Muscle layer of duodenum (tissue), 2 donors: ENCODE measurements at regions not wholly inside any gene's neighbourhood (a gene's known extent, or its start where the extent isn't known, plus 50 kb on each side); places are given as distances from the start of the nearest gene placed in this dataset.
A peak's percentile ranks its signal among the peaks of the same experiment; 100 is the strongest.

ENCODE experiments used
- H3K27ac ChIP-seq: one replicate; pipeline ENCODE4 v1.7.0; 2013; ENCODE audit warnings: mild to moderate bottlenecking, low read length
- H3K27me3 ChIP-seq: one replicate; pipeline ENCODE4 v1.7.0; 2013; ENCODE audit warnings: low read depth, mild to moderate bottlenecking, control low read depth, low read length
- H3K36me3 ChIP-seq, 2 donors: one replicate each; pipeline ENCODE4 v1.7.0; 2013; ENCODE audit warnings: low read length in 2 of 2, control low read depth in 1 of 2, mild to moderate bottlenecking in 1 of 2; ENCODE audit not compliant: insufficient read depth in 2 of 2, control insufficient read depth in 1 of 2
- H3K4me1 ChIP-seq, 2 donors: one replicate each; pipeline ENCODE4 v1.7.0; 2013; ENCODE audit warnings: low read length in 2 of 2, mild to moderate bottlenecking in 2 of 2, control low read depth in 1 of 2, moderate library complexity in 1 of 2; ENCODE audit not compliant: insufficient read depth in 2 of 2, control insufficient read depth in 1 of 2
- H3K4me3 ChIP-seq, 2 donors: one replicate each; pipeline ENCODE4 v1.7.0; 2013; ENCODE audit warnings: low read length in 2 of 2, low read depth in 1 of 2, mild to moderate bottlenecking in 1 of 2
- H3K9me3 ChIP-seq, 2 donors: one replicate each; pipeline ENCODE4 v1.7.0; 2013; ENCODE audit warnings: low read length in 2 of 2, control low read depth in 1 of 2, mild to moderate bottlenecking in 1 of 2; ENCODE audit not compliant: control insufficient read depth in 1 of 2
- donor health status: healthy.

GRCh38 chr6:41442800-41443501 lies 103.2 kb upstream of the FOXP4 start:
- Histone ChIP-seq H3K9me3 (no peaks in the 10 kb centered on the region), H3K27me3 (peaks cover 10% of the 10 kb centered on the region), H3K27ac (no peak overlapping the region), H3K36me3 (no peaks in the 10 kb centered on the region), H3K4me1 (peaks cover 0 to 33% of the 10 kb centered on the region in 2 donors), H3K4me3 (peak overlapping the region in 1 of 2 donors; percentile 25)

GRCh38 chr6:41443616-41444525 lies 102.3 kb upstream of the FOXP4 start:
- H3K4me1 ChIP-seq, result peaks cover 0 to 33% of the 10 kb centered on the region in 2 donors
- H3K4me3 ChIP-seq, result no peak overlapping the region
- H3K27ac ChIP-seq, result no peak overlapping the region
- H3K9me3 ChIP-seq, result no peaks in the 10 kb centered on the region
- no peaks in the 10 kb centered on the region for H3K36me3 ChIP-seq
- peaks cover 10% of the 10 kb centered on the region for H3K27me3 ChIP-seq

GRCh38 chr6:41445261-41445660 lies 100.9 kb upstream of the FOXP4 start:
- Histone ChIP-seq H3K27ac (no peak overlapping the region), H3K36me3 (no peaks in the 10 kb centered on the region), H3K4me1 (peaks cover 5 to 46% of the 10 kb centered on the region in 2 donors), H3K4me3 (no peak overlapping the region), H3K9me3 (no peaks in the 10 kb centered on the region), H3K27me3 (peaks cover 10% of the 10 kb centered on the region)

DNA sequence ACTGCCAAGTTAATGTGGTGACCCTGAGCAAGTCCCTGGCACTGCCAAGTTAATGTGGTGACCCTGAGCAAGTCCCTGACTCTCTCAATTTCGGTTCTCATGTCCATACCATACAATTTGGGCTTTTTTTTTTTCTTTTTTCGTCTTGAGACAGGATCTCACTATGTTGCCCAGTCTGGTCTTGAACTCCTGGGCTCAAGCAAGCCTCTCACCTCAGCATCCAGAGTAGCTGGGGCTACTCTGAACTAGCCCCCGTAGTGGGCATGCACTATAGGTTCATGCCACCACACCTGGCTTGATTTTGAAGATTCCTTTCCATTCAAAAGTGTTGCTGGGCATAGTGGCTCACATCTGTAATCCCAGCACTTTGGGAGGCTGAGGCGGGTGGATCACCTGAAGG lies 100.0 kb upstream of the FOXP4 start:
- no peak overlapping the region for H3K4me3 ChIP-seq
- peaks cover 5 to 55% of the 10 kb centered on the region in 2 donors for H3K4me1 ChIP-seq
- no peak overlapping the region for H3K27ac ChIP-seq
- H3K27me3 ChIP-seq, result peaks cover 10% of the 10 kb centered on the region
- H3K9me3 ChIP-seq, result no peaks in the 10 kb centered on the region
- H3K36me3 ChIP-seq, result no peaks in the 10 kb centered on the region

- Histone ChIP-seq H3K36me3 (no peaks in the 10 kb centered on the region), H3K27me3 (peaks cover 7% of the 10 kb centered on the region), H3K4me1 (peaks cover 7 to 63% of the 10 kb centered on the region in 2 donors), H3K9me3 (no peaks in the 10 kb centered on the region), H3K4me3 (no peak overlapping the region), H3K27ac (no peak overlapping the region)
These were observed 99.2 kb upstream of the FOXP4 start for GRCh38 chr6:41446907-41447545.

DNA sequence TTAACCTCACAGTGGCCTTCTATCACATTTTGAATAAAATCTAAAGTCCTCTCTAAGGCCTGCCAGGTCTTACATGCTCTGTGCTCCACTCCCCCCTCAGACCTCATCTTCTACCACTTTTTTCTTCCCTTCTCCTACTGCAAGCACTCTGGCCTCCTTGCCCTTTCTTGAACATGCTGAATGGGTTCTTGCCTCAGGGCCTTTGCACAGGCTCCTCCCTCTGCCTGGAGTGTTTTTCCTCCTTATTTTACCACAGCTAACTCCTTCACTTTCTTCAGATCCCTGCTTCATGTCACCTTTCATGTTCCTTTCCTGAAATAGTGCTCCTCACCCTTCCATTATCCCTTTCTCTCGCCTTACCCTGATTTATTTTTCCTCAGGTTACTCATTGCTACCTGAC lies 97.9 kb upstream of the FOXP4 start:
- H3K4me1 ChIP-seq, result peaks cover 10 to 62% of the 10 kb centered on the region in 2 donors
- H3K4me3 ChIP-seq, result no peak overlapping the region
- H3K36me3 ChIP-seq, result no peaks in the 10 kb centered on the region
- H3K9me3 ChIP-seq, result no peaks in the 10 kb centered on the region
- H3K27ac ChIP-seq, result no peak overlapping the region
- H3K27me3 ChIP-seq, result no peaks in the 10 kb centered on the region

DNA sequence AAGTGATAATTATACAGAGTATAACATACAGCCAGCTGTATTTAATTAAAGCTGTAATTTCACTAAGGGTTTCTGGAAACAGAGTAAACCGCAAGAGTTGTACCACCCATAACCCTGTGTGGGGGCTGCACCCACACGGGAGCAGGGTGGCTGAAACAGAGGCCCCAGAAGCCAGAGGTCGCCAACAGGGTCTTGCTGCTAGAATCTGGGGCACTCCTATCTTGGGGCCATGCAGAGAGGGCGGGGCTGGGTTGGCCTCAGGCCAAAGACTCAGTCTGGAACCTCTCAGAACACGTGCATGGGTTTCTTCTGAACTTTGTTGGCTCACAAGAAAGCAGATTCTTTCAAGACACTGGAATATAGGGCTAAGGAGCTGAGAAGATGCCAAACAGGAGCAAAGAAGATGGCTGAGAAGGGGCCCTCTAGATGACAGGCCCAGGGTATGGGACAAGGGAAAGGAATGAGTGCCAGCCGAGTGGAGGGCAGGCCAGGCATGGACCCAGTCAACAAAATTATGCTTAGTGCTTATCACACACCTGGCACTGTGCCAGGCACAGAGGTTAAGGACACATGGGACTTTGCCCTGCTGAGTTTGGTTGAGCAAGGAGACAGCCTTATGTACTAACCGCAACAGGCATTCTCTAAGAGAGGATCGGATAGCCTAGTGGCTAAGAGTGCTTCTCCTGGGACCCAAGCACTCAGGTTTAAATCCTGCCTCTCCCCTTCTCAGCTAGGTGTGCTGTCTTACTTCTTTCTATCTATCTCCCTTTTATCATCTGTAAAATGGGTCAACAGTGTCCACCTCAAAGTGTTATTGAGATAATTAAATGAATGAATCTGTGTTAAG lies 96.6 kb upstream of the FOXP4 start:
- H3K27ac ChIP-seq, result peak overlapping the region; percentile 5
- H3K4me3 ChIP-seq, result no peak overlapping the region
- H3K4me1 ChIP-seq, result peaks cover 10 to 49% of the 10 kb centered on the region in 2 donors
- no peaks in the 10 kb centered on the region for H3K9me3 ChIP-seq
- no peaks in the 10 kb centered on the region for H3K36me3 ChIP-seq
- no peaks in the 10 kb centered on the region for H3K27me3 ChIP-seq

DNA sequence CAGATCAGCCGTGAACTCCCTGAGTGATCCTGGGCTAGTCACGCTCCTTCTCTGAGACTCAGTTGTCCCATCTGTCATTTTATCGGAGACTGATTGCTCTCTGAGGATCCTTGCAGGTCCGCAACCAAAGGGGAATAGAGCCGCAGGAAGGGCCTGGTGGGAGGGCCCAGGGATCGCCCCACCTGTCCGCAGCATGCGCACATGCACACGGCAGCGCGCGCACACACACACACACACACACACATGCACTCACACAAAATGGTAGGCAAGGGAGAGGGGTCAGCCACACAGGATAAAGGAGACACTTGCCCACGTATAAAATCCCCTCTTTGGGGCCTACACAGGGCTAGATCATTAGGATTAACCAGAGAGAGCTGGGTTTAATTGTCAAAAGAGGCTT lies 95.6 kb upstream of the FOXP4 start:
- H3K36me3 ChIP-seq, result no peaks in the 10 kb centered on the region
- no peaks in the 10 kb centered on the region for H3K27me3 ChIP-seq
- H3K27ac ChIP-seq, result no peak overlapping the region
- peaks cover 10 to 43% of the 10 kb centered on the region in 2 donors for H3K4me1 ChIP-seq
- H3K9me3 ChIP-seq, result no peaks in the 10 kb centered on the region
- no peak overlapping the region for H3K4me3 ChIP-seq

DNA sequence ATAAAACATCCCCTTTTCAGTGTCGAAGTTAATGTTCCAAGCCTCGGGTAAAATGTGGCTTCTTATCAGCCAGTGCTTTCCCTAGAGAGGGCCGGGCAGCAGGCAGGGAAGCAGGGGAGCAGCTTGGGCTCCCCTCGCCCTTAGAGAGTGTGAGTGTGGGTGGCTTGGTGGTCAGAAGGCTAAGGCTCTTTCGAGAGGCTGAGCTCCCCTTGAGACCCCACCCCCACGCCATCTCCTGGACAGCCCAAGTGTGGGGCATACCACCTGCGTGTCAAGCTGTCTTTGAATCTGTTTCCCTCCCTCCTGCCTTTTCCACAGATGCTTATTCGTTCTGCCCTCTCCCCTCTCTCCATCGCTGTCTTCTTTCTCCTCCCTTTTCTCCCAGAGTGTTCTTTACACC lies 95.1 kb upstream of the FOXP4 start:
- Histone ChIP-seq H3K4me1 (peaks cover 10 to 45% of the 10 kb centered on the region in 2 donors), H3K36me3 (no peaks in the 10 kb centered on the region), H3K4me3 (peak overlapping the region in 1 of 2 donors; percentile 22), H3K27me3 (no peaks in the 10 kb centered on the region), H3K27ac (no peak overlapping the region), H3K9me3 (no peaks in the 10 kb centered on the region)

DNA sequence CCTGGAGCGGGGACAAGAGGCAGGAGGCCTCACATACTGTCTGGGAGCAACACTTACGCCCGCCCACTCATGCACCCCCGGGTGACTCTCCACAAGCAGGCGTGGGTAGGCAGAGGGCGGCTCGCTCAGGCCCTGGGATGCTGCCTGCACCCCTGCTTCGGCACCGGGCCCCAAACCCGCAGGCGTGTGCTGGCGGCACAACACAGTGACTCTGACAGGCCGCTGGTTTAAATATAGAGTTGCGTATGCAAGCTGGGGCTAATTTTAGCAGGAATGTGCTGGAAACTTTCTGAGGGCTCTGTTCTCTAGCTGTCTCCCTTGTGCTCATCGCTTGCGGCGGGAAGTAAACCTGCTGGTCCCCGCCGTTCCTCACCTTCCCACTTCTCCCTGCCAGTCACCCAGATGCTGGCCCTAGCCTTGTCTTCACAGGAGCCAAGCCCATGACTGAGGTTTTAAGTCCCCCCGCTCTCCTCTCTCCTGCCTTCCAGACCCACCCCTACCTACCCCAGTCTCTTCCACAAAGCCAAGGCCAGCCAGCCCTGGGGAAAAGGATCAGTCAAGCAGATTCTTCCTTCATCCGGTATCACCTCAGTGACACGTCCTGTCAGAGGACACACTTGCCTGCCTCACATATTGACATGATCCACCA lies 94.5 kb upstream of the FOXP4 start:
- H3K4me3 ChIP-seq, result peak overlapping the region in 1 of 2 donors; percentile 22
- H3K36me3 ChIP-seq, result no peaks in the 10 kb centered on the region
- H3K27me3 ChIP-seq, result no peaks in the 10 kb centered on the region
- H3K9me3 ChIP-seq, result no peaks in the 10 kb centered on the region
- peaks cover 10 to 48% of the 10 kb centered on the region in 2 donors for H3K4me1 ChIP-seq
- H3K27ac ChIP-seq, result peak overlapping the region; percentile 27
